HG02885 (cell line): ENCODE measurements at regions not wholly inside any gene's neighbourhood (a gene's known extent, or its start where the extent isn't known, plus 50 kb on each side); places are given as distances from the start of the nearest gene placed in this dataset.

Experiments
- ATAC-seq: cut with Tn5 transposase; IDR thresholded peaks from one replicate; pipeline ENCODE4 v1.9.1; 2021; ENCODE audit warnings: mild to moderate bottlenecking; ENCODE audit not compliant: unreplicated experiment, poor library complexity

DNA sequence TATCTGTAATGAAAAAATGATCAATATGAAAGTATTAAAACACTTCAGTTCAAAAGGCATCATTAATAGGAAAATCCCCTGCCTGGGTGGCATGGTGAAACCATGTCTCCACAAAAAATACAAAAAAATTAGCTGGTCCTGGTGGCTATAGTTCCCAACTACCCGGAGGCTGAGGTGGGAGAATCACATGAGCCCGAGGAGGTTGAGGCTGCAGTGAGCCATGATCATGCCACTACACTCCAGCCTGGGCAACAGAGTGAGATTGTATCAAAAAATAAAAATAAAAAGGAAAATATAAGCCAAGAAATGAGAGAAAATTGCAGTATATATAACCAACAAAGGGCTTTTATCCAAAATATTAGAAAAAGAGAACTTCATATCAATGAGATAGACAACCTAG, 71.6 kb upstream of the MYCN start:
- ATAC-seq: no peak

DNA sequence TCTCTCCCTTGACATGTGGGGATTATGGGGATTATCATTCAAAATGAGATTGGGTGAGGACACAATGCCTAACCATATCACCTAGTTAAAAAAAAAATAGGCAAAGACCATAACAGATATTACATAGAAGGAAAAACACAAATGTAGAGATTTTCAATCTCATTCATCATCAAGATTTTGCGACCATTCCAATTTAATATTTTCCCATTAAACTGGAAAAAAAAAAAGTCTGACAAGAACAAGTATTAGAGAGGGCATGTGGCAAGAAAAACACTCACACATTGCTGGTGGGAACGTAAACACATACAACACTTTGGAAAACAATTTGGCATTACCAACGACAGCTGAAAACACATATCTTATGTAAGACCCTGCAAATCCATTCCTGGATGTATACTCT, 71.0 kb upstream of the MYCN start:
- ATAC-seq: no peak

DNA sequence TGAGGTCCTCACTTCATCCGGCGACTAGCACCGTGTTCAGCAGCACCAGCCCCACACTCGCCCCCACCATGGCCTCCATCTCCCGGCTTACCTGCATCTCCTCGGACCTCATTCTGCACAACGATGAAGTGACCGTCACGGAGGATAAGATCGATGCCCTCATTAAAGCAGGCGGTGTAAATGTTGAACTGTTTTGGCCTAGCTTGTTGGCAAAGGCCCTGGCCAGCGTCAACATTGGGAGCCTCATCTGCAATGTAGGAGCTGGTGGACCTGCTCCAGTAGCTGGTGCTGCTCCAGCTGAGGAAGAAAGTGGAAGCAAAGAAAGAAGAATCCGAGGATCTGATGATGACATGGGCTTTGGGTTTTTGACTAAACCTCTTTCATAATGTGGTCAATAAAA, 70.5 kb upstream of the MYCN start:
- no peak for ATAC-seq

DNA sequence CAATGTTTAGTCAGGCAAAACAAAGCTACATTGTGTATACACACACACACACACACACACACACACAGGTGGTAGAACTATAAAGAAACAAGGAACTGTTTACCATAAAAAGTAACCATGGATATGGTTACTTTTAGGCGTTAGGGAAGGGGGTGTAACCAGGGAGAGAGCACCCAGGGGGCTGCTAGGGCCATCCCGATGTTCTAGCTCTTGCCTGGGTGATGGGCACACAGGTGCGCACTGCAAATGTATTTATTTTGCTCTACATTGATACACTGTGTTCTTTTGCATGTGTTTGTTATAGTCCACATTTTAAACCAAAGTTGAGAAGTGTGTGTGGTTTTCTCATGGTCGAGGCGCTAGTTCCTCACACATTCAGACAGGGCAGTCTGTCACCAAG, 69.8 kb upstream of the MYCN start:
- no peak for ATAC-seq

DNA sequence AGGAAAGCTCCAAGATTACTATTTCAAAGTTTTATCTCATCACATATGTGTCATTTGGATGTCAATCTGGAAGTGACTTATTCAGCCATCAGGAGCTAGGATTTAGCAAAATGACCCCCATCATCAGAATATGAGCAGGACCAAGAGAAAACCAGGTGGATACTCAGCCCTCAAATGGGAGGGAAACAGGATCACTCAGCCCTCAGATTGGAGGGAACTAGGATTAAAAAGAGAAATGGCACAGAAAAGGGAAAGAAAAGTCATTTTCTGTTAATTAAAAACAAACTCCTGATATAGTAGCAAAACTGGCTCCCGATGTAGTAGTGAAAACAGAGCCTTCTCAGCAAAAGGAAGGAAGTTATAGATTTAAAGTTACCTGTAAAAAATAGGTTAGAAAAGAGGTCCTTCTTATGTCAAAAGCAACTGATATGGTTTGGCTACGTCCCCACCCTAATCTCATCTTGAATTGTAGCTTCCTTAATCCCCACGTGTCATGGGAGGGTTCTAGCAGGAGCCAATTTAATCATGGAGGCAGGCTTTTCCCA, 69.0 kb upstream of the MYCN start:
- no peak for ATAC-seq

DNA sequence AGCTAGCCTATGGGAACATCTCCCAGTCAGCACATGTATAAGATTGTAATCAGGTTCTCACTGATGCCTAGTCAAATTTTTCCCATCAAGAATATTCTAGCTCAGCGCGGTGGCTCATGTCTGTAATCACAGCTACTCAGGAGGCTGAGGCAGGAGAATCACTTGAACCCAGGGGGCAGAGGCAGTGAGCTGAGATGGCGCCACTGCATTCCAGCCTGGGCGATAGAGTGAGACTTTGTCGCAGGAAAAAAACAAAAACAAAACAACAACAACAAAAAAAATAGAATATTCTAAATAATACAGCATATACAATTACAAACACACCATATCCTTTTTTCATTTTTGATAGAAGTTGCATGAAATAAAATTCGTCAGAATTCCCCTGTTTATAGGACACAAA, 67.5 kb upstream of the MYCN start:
- ATAC-seq: no peak

DNA sequence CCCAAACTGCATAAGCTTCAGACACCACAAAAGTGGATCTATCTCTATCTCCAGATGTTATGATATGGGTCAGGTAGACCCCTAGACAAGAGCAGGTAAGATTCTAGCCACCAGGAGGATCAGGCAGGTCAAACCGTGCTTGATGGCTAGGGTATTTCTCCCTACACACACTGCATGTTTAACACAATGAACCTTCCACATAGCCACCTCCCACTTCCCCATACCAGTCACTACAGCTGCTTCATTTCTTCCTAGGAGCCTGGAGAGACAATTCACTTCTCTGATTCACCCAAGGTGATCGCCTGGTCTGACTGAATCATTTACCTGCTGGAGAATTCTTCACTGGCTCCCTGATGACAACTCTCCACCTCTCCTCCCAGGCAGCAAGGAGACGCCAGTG, 66.0 kb upstream of the MYCN start:
- no peak for ATAC-seq

DNA sequence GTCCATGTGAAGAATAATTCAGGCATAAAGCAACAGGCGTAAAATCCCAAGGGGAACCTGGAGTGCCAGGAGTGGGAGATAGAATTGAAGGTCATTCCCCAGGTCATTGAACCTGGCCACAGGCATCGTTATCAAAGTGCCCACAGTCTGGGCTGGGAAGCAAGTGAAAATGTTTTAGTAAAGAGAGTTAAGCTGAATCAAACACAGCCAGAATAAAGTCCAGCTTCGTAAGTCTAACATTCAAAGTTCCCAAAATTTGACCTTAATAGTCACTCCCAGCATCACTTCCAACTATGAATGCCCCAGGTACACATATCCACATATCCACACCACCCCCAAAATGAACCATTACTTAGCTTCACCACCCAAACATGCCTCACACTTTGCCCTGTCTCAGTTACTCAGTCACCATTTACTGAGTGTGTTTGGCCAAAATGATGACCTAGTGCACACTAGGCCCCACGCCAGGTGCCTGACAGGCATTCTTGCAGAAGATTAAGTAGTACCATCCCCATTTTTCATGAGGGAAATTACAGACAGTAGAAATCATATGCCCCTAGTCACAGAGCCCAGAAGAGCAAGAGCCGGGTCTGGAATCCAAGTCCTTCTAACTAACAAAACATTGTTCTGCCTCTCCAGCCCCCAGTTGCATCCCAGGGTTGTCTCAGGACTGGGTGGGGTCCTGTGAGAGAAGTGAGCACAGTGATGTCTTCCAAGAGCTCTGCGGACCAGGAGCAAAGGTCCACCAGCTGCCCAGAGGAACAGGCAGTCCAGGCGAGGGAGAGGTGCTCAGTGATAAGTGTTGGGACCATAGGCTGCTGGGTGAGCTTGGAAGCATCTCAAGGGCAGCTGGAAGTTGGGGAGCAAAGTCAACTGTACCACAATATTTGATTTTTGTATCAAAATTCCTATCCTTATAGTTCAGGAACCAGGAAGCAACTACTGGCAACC, 65.2 kb upstream of the MYCN start:
- no peak for ATAC-seq

DNA sequence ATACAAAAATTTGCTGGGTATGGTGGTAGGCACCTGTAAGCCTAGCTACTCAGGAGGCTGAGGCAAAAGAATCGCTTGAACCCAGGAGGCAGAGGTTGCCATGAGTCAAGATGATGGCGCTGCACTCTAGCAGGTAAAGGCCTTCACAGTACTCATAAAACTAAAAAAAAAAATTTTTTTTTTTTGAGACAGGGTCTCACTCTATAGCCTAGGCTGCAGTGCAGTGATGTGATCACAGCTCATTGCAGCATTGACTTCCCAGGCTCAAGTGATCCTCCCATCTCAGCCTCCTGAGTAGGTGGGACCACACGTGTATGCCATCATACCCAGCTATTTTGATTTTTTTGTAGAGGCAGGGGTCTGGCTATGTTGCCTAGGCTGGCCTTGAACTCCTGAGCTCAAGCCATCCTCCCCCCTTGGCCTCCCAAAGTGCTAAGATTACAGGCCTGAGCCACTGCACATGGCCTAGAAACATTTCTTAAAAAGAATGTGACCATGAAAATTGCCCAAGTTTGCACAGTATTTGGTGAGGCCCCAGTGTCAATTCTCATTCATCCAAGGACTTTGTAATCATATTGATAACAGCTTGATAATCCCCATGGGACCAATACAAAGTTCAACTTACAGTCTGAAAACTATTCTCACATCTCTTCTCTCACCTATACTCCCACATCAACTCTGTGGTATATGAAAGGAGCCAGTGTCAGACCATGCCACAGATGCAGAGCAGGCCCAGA, 64.2 kb upstream of the MYCN start:
- no peak for ATAC-seq

DNA sequence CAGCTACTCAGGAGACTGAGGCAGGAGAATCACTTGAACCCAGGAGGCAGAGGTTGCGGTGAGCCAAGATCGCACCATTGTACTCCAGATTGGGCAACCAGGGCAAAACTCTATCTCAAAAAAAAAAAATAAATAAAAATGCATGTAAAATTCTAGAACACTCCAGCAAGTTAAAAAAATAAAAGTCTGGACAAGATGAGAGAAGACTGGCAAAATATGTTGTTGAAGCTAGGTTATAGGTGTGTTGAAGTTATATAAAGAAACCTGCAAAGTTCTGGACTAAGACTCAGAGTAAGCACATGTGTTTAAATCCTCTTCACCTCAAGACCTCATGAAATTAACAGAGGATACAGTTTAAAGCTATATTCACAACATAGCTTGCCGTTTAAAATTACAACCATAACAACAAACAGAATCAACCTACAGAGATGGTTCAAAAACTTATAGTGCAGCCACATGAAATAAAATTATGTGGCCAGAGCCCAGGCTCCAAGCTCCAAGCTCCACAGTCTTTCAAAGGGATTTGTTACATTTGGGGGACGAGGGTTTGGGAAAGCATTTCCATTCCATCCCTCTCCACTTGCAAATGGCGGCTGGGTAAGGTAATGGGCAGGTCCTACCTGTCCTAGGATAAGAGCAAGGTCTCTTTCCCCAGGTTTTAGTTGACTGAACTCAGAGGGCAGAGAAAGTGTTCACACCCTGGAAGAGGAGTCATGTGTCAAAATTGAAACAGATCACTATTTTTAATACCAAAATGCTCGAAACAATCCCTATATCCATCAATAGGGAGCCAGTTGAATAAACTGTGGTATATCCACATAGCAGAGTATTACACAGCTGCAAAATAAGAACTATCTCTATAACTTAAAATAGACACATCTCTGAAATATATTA, 59.9 kb upstream of the MYCN start:
- no peak for ATAC-seq

DNA sequence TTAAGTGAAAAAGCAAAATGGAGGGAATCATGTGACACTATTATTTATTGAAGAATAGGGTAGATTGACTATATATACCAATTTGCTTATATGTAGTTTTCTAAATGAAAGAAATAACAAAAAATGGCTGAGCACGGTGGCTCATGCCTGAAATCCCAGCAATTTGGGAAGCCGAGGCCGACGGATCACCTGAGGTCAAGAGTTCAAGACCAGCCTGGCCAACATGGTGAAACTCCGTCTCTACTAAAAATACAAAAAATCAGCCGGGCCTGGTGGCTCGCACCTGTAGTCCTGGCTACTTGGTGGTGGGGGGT, 59.3 kb upstream of the MYCN start:
- ATAC-seq: no peak

DNA sequence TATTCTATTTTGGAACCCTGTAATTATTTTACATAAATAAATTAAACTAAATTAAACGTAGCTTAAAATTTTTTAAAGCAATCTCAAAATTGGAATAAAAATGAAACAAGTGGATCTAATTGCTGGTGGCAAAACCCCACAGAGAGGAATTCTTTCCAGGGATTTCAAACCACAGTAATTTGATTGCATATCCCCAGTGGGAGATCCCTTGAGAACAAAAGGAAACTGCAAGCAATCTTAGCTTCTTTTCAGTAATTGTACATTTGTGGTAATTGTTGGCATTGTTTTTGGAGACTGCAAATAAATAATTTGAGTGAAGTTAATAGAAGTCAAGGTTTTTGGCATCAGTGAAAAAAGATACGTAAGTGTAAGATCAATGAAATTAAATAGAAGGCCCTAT, 58.7 kb upstream of the MYCN start:
- no peak for ATAC-seq

DNA sequence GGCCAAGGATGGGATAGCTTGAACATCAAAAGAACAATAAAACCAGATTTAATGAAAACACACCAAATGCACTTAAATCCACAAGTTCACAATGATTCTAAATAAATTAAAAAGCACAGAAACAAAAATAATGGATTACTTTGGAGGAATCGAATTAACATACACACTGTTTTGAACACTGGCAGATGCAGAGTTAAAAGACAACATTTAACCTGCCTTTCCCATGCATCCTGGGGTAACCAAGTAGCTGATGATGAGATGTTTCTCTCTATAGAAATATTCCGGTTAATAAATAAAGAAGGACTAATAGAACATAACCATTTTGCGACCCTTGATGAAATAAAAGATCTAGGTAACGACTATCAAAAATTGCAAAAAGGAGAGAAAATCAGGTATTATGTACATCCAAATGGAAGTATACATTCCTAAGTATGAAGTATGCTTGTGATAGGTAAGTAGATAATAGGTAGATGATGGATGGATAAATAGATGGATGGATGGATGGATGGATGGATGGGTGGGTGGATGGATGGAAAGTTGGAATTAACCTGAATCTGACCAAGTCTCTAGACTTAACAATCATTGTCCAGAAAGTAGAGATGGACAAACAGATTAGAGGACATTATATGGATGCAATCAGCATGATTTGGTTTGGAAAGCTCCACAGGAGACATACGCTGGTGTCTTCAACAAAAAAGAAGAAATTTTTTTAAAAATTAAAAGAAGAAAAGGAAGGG, 57.4 kb upstream of the MYCN start:
- no peak for ATAC-seq

DNA sequence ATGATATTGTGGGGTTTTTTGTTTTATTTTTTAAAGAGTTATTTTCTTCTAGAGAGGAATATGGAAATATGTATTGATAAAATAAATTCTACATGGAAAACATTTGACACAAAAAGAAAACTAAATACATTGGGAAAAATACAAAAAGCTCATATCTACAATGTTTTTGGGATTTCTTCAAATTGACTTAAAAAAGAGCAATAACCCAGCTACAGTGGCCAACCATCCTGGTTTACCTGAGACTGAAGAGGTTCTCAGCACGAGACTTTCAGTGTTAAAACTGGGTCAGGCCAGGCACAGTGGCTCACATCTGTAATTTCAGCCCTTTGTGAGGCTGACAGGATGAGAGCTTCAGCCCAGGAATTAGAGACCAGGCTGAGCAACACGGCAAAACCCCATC, 56.7 kb upstream of the MYCN start:
- ATAC-seq: no peak

DNA sequence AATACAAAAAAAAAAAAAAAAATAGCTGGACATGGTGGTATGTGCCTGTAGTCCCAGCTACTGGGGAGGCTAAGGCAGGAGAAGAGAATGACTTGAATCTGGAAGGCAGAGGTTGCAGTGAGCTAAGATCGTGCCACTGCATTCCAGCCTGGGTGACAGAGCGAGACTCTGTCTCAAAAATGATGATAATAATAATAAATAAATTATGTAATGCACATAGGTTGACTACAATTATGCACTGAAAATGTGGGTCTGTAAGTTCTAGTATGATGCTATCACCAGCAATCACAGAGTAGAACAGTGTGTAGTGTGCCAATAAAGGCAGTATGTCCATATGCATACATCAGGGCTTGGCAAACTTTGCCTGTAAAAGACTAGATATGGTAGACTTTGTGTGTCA, 55.6 kb upstream of the MYCN start:
- no peak for ATAC-seq

DNA sequence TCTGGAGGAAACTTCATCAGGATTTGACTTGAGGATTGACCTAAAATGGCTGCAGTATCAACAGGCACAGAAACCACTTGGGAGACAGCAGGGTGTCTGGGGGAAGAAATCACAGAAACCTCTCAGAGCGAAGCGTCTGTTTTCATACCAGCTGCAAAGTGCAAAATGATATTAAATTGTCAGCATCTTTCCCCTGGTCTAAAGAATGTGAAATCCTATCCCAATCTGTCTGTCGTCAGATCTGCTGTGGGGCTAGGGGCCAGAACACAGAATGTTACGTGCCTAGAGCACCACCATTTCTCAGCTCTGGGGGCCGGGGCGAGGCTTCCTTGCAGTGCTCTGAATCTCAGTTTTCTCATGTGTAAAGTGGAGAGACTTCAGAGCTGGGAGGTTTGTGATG, 54.1 kb upstream of the MYCN start:
- no peak for ATAC-seq

DNA sequence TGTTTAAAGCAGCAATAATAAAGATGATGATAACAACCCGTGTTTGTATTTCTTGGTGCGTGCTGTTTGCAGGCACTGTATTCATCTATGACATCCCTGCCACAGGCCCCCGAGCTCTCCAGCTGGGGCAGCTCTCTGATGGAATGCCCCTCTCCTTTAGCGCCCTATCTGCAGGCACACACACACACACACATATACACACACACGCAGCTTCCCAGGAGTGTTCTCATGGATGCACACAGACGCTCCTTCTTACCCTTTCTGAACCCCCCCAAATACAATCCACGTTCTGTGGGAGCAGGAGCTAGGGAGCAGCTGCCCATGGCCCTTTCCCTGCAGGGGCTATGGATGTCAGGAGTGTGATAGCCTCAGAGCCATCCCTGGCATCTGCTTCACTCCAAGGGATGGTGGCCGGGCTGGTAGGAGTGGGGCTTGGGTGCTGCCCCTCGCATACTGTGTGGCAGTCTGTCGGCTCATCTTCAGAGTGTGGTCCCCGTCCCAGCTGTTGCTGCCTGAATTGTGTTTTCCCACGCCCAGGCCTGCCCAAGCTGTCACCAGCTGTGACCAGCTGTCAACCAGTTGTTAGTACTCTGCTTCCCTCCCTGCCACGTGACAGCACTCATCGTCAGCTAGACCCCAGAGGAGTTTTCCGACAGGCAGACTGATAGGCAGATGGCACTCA, 50.8 kb upstream of the MYCN start:
- ATAC-seq: no peak

DNA sequence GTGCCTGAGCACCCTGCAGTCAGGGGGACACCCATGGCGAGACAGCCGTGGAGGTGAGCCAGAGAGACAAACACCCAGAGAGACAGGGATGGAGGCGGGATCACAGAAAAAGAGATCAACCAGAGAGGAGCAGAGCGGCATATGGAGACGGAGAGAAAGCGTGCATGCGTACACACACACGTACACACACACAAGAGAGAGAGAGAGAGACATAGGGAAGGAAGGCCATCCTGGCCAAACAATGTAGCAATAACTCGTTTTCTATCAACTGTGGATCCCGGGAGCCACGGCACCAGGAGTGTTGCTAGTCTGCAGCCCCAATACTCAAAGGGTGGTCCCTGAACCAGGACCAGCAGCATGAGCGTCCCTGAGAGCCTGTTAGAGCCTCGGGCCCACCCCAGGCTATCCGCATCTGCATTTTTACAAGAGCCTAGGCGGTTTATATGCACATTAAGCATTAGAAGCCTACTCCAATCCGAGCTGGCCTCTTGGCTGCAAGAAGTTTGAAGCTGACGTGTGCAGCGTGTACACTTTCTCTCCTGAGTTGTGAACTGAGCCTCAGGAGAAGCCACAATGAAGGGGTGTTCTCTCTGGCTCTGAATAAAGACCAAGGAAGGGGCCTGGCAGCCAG, 50.1 kb upstream of the MYCN start:
- no peak for ATAC-seq
